Epithelial cell of proximal tubule (primary cell): ENCODE measurements at regions not wholly inside any gene's neighbourhood (a gene's known extent, or its start where the extent isn't known, plus 50 kb on each side); places are given as distances from the start of the nearest gene placed in this dataset.

ENCODE experiments used
- DNase-seq: peaks from one replicate; pipeline ENCODE4 v3.0.0-alpha.2; 2011; ENCODE audit warnings: low read depth
- H3K4me3 ChIP-seq: 2 replicates; pipeline ENCODE4 v1.5.1; 2011; ENCODE audit warnings: low read depth, mild to moderate bottlenecking, low read length
- CTCF ChIP-seq: conservative IDR thresholded peaks from 2 replicates; pipeline ENCODE4 v1.5.1; 2012; ENCODE audit warnings: low read depth, mild to moderate bottlenecking, low read length

- H3K4me3 ChIP-seq: no peak overlapping the region
- TF ChIP-seq CTCF: peak; percentile 10
- DNase-seq: no peak
Observed at GRCh38 chr4:63563288-63564014, 845.8 kb downstream of the TECRL start.

- H3K4me3 ChIP-seq: no peak overlapping the region
- no peak for TF ChIP-seq CTCF
- DNase-seq: no peak
Observed at GRCh38 chr4:63558709-63559108, 850.5 kb downstream of the TECRL start.

GRCh38 chr4:63556332-63556731 is 852.9 kb downstream of the TECRL start:
- TF ChIP-seq CTCF: no peak
- DNase-seq: no peak
- H3K4me3 ChIP-seq: no peak overlapping the region

- no peak overlapping the region for H3K4me3 ChIP-seq
- DNase-seq: no peak
- no peak for TF ChIP-seq CTCF
Observed at GRCh38 chr4:63553123-63553522, 856.1 kb downstream of the TECRL start.

- no peak for TF ChIP-seq CTCF
- no peak for DNase-seq
- H3K4me3 ChIP-seq: no peak overlapping the region
Observed at GRCh38 chr4:63541828-63542227, 867.4 kb downstream of the TECRL start.

GRCh38 chr4:63529581-63530337 is 879.5 kb downstream of the TECRL start:
- no peak for DNase-seq
- H3K4me3 ChIP-seq: no peak overlapping the region
- no peak for TF ChIP-seq CTCF
